ENCODE measurements at regions not wholly inside any gene's neighbourhood (a gene's known extent, or its start where the extent isn't known, plus 50 kb on each side); places are given as distances from the start of the nearest gene placed in this dataset.
"Not testable (repeated sequence)": the region's sequence is repeated elsewhere in the genome, so short reads cannot be mapped to it uniquely, and the experiment has no call there.

- no peak overlapping the region for H3K56ac ChIP-seq (ENCODE audit: low read length)
- H3K27ac ChIP-seq (ENCODE audit: low read depth, low read length), result no peak overlapping the region
- no peak overlapping the region for H2BK120ac ChIP-seq (ENCODE audit: low read depth, low read length)
- H3K4me1 ChIP-seq (ENCODE audit: control insufficient read depth, low read depth, low read length), result no peaks in the 10 kb centered on the region
- no peaks in the 10 kb centered on the region for H3K27me3 ChIP-seq (ENCODE audit: insufficient read depth, low read length, poor library complexity)
- H3K36me3 ChIP-seq (ENCODE audit: control insufficient read depth, insufficient read depth, low read length), result no peaks in the 10 kb centered on the region
- no peak overlapping the region for H2BK15ac ChIP-seq (replicated peaks; ENCODE audit: low read depth)
- no peak overlapping the region for H2BK5ac ChIP-seq (ENCODE audit: low read length)
- DNase-seq, result no peak
- no peak overlapping the region for H3K18ac ChIP-seq (ENCODE audit: low read length)
- no peak overlapping the region for H3K23ac ChIP-seq (ENCODE audit: low read length)
- H3K79me2 ChIP-seq (ENCODE audit: control insufficient read depth, insufficient read depth, low read length), result no peaks in the 10 kb centered on the region
- no peak overlapping the region for H3K4me2 ChIP-seq (ENCODE audit: low read length)
- no peak overlapping the region for H3K4ac ChIP-seq (ENCODE audit: low read depth, low read length)
- no peak overlapping the region for H4K8ac ChIP-seq (ENCODE audit: low read depth, low read length)
- H3K4me3 ChIP-seq (ENCODE audit: low read length), result no peak overlapping the region
- no CpG with 5 or more reads among the region's 2 CpGs for WGBS (ENCODE audit: extremely low coverage, insufficient coverage, low lambda C conversion rate)
- no peak overlapping the region for H2AK5ac ChIP-seq (ENCODE audit: low read length)
- H3K79me1 ChIP-seq (ENCODE audit: low read length), result no peaks in the 10 kb centered on the region
- no peak overlapping the region for H4K5ac ChIP-seq (ENCODE audit: low read length)
- no peak overlapping the region for H3K9ac ChIP-seq (ENCODE audit: low read length)
Observed at GRCh38 chr11:21794306-21794705, 398.6 kb upstream of the ANO5 start.

GRCh38 chr11:21798216-21798615, 394.7 kb upstream of the ANO5 start:
- no peaks in the 10 kb centered on the region for H3K79me2 ChIP-seq (ENCODE audit: control insufficient read depth, insufficient read depth, low read length)
- H2AK5ac ChIP-seq (ENCODE audit: low read length), result no peak overlapping the region
- no peak overlapping the region for H3K4me3 ChIP-seq (ENCODE audit: low read length)
- H3K4me1 ChIP-seq (ENCODE audit: control insufficient read depth, low read depth, low read length), result no peaks in the 10 kb centered on the region
- no peak overlapping the region for H2BK5ac ChIP-seq (ENCODE audit: low read length)
- no peak for DNase-seq
- H2BK120ac ChIP-seq (ENCODE audit: low read depth, low read length), result no peak overlapping the region
- no peak overlapping the region for H4K5ac ChIP-seq (ENCODE audit: low read length)
- H3K18ac ChIP-seq (ENCODE audit: low read length), result no peak overlapping the region
- no peak overlapping the region for H3K56ac ChIP-seq (ENCODE audit: low read length)
- no CpG with 5 or more reads among the region's 2 CpGs for WGBS (ENCODE audit: extremely low coverage, insufficient coverage, low lambda C conversion rate)
- no peaks in the 10 kb centered on the region for H3K27me3 ChIP-seq (ENCODE audit: insufficient read depth, low read length, poor library complexity)
- H3K23ac ChIP-seq (ENCODE audit: low read length), result no peak overlapping the region
- no peak overlapping the region for H4K8ac ChIP-seq (ENCODE audit: low read depth, low read length)
- H3K4ac ChIP-seq (ENCODE audit: low read depth, low read length), result no peak overlapping the region
- no peak overlapping the region for H3K4me2 ChIP-seq (ENCODE audit: low read length)
- no peaks in the 10 kb centered on the region for H3K36me3 ChIP-seq (ENCODE audit: control insufficient read depth, insufficient read depth, low read length)
- H2BK15ac ChIP-seq (replicated peaks; ENCODE audit: low read depth), result no peak overlapping the region
- H3K79me1 ChIP-seq (ENCODE audit: low read length), result no peaks in the 10 kb centered on the region
- H3K9ac ChIP-seq (ENCODE audit: low read length), result no peak overlapping the region
- no peak overlapping the region for H3K27ac ChIP-seq (ENCODE audit: low read depth, low read length)

- H2BK15ac ChIP-seq (replicated peaks; ENCODE audit: low read depth); H3K27me3 ChIP-seq (ENCODE audit: insufficient read depth, low read length, poor library complexity); H4K8ac ChIP-seq (ENCODE audit: low read depth, low read length); H2BK120ac ChIP-seq (ENCODE audit: low read depth, low read length); H3K4me2 ChIP-seq (ENCODE audit: low read length); H3K4ac ChIP-seq (ENCODE audit: low read depth, low read length); H3K79me2 ChIP-seq (ENCODE audit: control insufficient read depth, insufficient read depth, low read length); H3K23ac ChIP-seq (ENCODE audit: low read length); H3K36me3 ChIP-seq (ENCODE audit: control insufficient read depth, insufficient read depth, low read length); H2BK5ac ChIP-seq (ENCODE audit: low read length); H3K79me1 ChIP-seq (ENCODE audit: low read length); H3K4me3 ChIP-seq (ENCODE audit: low read length); DNase-seq; H3K4me1 ChIP-seq (ENCODE audit: control insufficient read depth, low read depth, low read length); H3K18ac ChIP-seq (ENCODE audit: low read length); H3K27ac ChIP-seq (ENCODE audit: low read depth, low read length); H2AK5ac ChIP-seq (ENCODE audit: low read length); H4K5ac ChIP-seq (ENCODE audit: low read length); H3K9ac ChIP-seq (ENCODE audit: low read length); H3K56ac ChIP-seq (ENCODE audit: low read length): not testable (repeated sequence)
- no CpG with 5 or more reads among the region's 1 CpG for WGBS (ENCODE audit: extremely low coverage, insufficient coverage, low lambda C conversion rate)
Observed at GRCh38 chr11:21804523-21804922, 388.4 kb upstream of the ANO5 start.

- Histone ChIP-seq H2BK15ac (replicated peaks; ENCODE audit: low read depth) (no peak overlapping the region), H3K27ac (ENCODE audit: low read depth, low read length) (no peak overlapping the region), H3K4ac (ENCODE audit: low read depth, low read length) (no peak overlapping the region), H3K56ac (ENCODE audit: low read length) (no peak overlapping the region), H2AK5ac (ENCODE audit: low read length) (no peak overlapping the region), H3K79me1 (ENCODE audit: low read length) (no peaks in the 10 kb centered on the region), H3K36me3 (ENCODE audit: control insufficient read depth, insufficient read depth, low read length) (no peaks in the 10 kb centered on the region), H3K4me1 (ENCODE audit: control insufficient read depth, low read depth, low read length) (no peaks in the 10 kb centered on the region), H4K5ac (ENCODE audit: low read length) (no peak overlapping the region), H3K27me3 (ENCODE audit: insufficient read depth, low read length, poor library complexity) (no peaks in the 10 kb centered on the region), H3K18ac (ENCODE audit: low read length) (no peak overlapping the region), H4K8ac (ENCODE audit: low read depth, low read length) (no peak overlapping the region), H3K4me3 (ENCODE audit: low read length) (no peak overlapping the region), H2BK5ac (ENCODE audit: low read length) (no peak overlapping the region), H3K23ac (ENCODE audit: low read length) (no peak overlapping the region), H3K9ac (ENCODE audit: low read length) (no peak overlapping the region), H3K79me2 (ENCODE audit: control insufficient read depth, insufficient read depth, low read length) (no peaks in the 10 kb centered on the region), H3K4me2 (ENCODE audit: low read length) (no peak overlapping the region), H2BK120ac (ENCODE audit: low read depth, low read length) (no peak overlapping the region)
- WGBS (ENCODE audit: extremely low coverage, insufficient coverage, low lambda C conversion rate), result no CpG with 5 or more reads among the region's 1 CpG
- DNase-seq, result no peak
Observed at GRCh38 chr11:21806508-21806907, 386.4 kb upstream of the ANO5 start.

- no peak overlapping the region for H3K56ac ChIP-seq (ENCODE audit: low read length)
- no peak overlapping the region for H3K4me3 ChIP-seq (ENCODE audit: low read length)
- DNase-seq, result no peak
- H3K79me1 ChIP-seq (ENCODE audit: low read length), result no peaks in the 10 kb centered on the region
- H3K36me3 ChIP-seq (ENCODE audit: control insufficient read depth, insufficient read depth, low read length), result no peaks in the 10 kb centered on the region
- H2BK5ac ChIP-seq (ENCODE audit: low read length), result no peak overlapping the region
- H4K5ac ChIP-seq (ENCODE audit: low read length), result no peak overlapping the region
- no peaks in the 10 kb centered on the region for H3K79me2 ChIP-seq (ENCODE audit: control insufficient read depth, insufficient read depth, low read length)
- H3K4ac ChIP-seq (ENCODE audit: low read depth, low read length), result no peak overlapping the region
- H3K4me1 ChIP-seq (ENCODE audit: control insufficient read depth, low read depth, low read length), result no peaks in the 10 kb centered on the region
- no peak overlapping the region for H3K27ac ChIP-seq (ENCODE audit: low read depth, low read length)
- no peak overlapping the region for H3K9ac ChIP-seq (ENCODE audit: low read length)
- H2BK15ac ChIP-seq (replicated peaks; ENCODE audit: low read depth), result no peak overlapping the region
- WGBS (ENCODE audit: extremely low coverage, insufficient coverage, low lambda C conversion rate), result no CpG with 5 or more reads among the region's 1 CpG
- no peaks in the 10 kb centered on the region for H3K27me3 ChIP-seq (ENCODE audit: insufficient read depth, low read length, poor library complexity)
- H3K4me2 ChIP-seq (ENCODE audit: low read length), result no peak overlapping the region
- no peak overlapping the region for H3K23ac ChIP-seq (ENCODE audit: low read length)
- H3K18ac ChIP-seq (ENCODE audit: low read length), result no peak overlapping the region
- H4K8ac ChIP-seq (ENCODE audit: low read depth, low read length), result no peak overlapping the region
- no peak overlapping the region for H2BK120ac ChIP-seq (ENCODE audit: low read depth, low read length)
- H2AK5ac ChIP-seq (ENCODE audit: low read length), result no peak overlapping the region
Observed at GRCh38 chr11:21806947-21807346, 385.9 kb upstream of the ANO5 start.

- Histone ChIP-seq H3K4me2 (ENCODE audit: low read length) (no peak overlapping the region), H4K5ac (ENCODE audit: low read length) (no peak overlapping the region), H3K79me1 (ENCODE audit: low read length) (no peaks in the 10 kb centered on the region), H3K18ac (ENCODE audit: low read length) (no peak overlapping the region), H3K79me2 (ENCODE audit: control insufficient read depth, insufficient read depth, low read length) (no peaks in the 10 kb centered on the region), H3K27ac (ENCODE audit: low read depth, low read length) (no peak overlapping the region), H3K56ac (ENCODE audit: low read length) (no peak overlapping the region), H4K8ac (ENCODE audit: low read depth, low read length) (no peak overlapping the region), H3K9ac (ENCODE audit: low read length) (no peak overlapping the region), H2BK15ac (replicated peaks; ENCODE audit: low read depth) (no peak overlapping the region), H3K4me1 (ENCODE audit: control insufficient read depth, low read depth, low read length) (no peaks in the 10 kb centered on the region), H2AK5ac (ENCODE audit: low read length) (no peak overlapping the region), H3K27me3 (ENCODE audit: insufficient read depth, low read length, poor library complexity) (no peaks in the 10 kb centered on the region), H3K36me3 (ENCODE audit: control insufficient read depth, insufficient read depth, low read length) (no peaks in the 10 kb centered on the region), H3K4me3 (ENCODE audit: low read length) (no peak overlapping the region), H3K4ac (ENCODE audit: low read depth, low read length) (no peak overlapping the region), H2BK5ac (ENCODE audit: low read length) (no peak overlapping the region), H3K23ac (ENCODE audit: low read length) (no peak overlapping the region), H2BK120ac (ENCODE audit: low read depth, low read length) (no peak overlapping the region)
- DNase-seq, result no peak
- no CpG with 5 or more reads among the region's 2 CpGs for WGBS (ENCODE audit: extremely low coverage, insufficient coverage, low lambda C conversion rate)
Observed at GRCh38 chr11:21807350-21807749, 385.5 kb upstream of the ANO5 start.
